SJCRH30 (cell line): ENCODE measurements at regions not wholly inside any gene's neighbourhood (a gene's known extent, or its start where the extent isn't known, plus 50 kb on each side); places are given as distances from the start of the nearest gene placed in this dataset.
A peak's percentile ranks its signal among the peaks of the same experiment; 100 is the strongest.
"Not testable (repeated sequence)": the region's sequence is repeated elsewhere in the genome, so short reads cannot be mapped to it uniquely, and the experiment has no call there.

ENCODE experiments used
- DNase-seq, 2 experiments: peaks; one replicate each; pipeline ENCODE4 v3.0.0-alpha.2; 2015 to 2020
- H3K27ac ChIP-seq: fragments of 250-450 bp; sonication (Bioruptor Pico); 2 replicates; pipeline ENCODE4 v1.5.1; 2020; ENCODE audit warnings: mild to moderate bottlenecking, moderate library complexity
- H3K27me3 ChIP-seq: fragments of 250-450 bp; sonication (Bioruptor Pico); 2 replicates; pipeline ENCODE4 v1.5.1; 2020; ENCODE audit warnings: mild to moderate bottlenecking, moderate library complexity
- H3K36me3 ChIP-seq: fragments of 250-450 bp; sonication (Bioruptor Pico); 2 replicates; pipeline ENCODE4 v1.5.1; 2020; ENCODE audit warnings: mild to moderate bottlenecking, moderate library complexity
- H3K4me1 ChIP-seq: fragments of 250-450 bp; sonication (Bioruptor Pico); 2 replicates; pipeline ENCODE4 v1.5.1; 2020; ENCODE audit warnings: mild to moderate bottlenecking, moderate library complexity
- H3K4me3 ChIP-seq: fragments of 250-450 bp; sonication (Bioruptor Pico); 2 replicates; pipeline ENCODE4 v1.5.1; 2020; ENCODE audit warnings: mild to moderate bottlenecking, moderate library complexity
- H3K9me3 ChIP-seq: fragments of 250-450 bp; sonication (Bioruptor Pico); replicated peaks from 2 replicates; pipeline ENCODE4 v1.5.1; 2020; ENCODE audit warnings: mild to moderate bottlenecking, moderate library complexity

GRCh38 chr4:71900366-71900765 lies 116.5 kb upstream of the GC start:
- H3K4me1 ChIP-seq, DNase-seq, H3K27ac ChIP-seq, H3K4me3 ChIP-seq, H3K9me3 ChIP-seq, H3K27me3 ChIP-seq, H3K36me3 ChIP-seq: not testable (repeated sequence)

GRCh38 chr4:71905594-71905993 lies 121.7 kb upstream of the GC start:
- not testable (repeated sequence) for H3K27ac ChIP-seq, H3K4me1 ChIP-seq, H3K27me3 ChIP-seq, H3K4me3 ChIP-seq, DNase-seq, H3K36me3 ChIP-seq, H3K9me3 ChIP-seq

GRCh38 chr4:71906096-71906495 lies 122.2 kb upstream of the GC start:
- no peak for DNase-seq
- no peaks in the 10 kb centered on the region for H3K9me3 ChIP-seq
- H3K27ac ChIP-seq, result no peak overlapping the region
- H3K27me3 ChIP-seq, result no peaks in the 10 kb centered on the region
- H3K36me3 ChIP-seq, result no peaks in the 10 kb centered on the region
- H3K4me1 ChIP-seq, result no peaks in the 10 kb centered on the region
- no peak overlapping the region for H3K4me3 ChIP-seq

- H3K27ac ChIP-seq, result no peak overlapping the region
- no peaks in the 10 kb centered on the region for H3K9me3 ChIP-seq
- H3K36me3 ChIP-seq, result no peaks in the 10 kb centered on the region
- H3K27me3 ChIP-seq, result no peaks in the 10 kb centered on the region
- H3K4me3 ChIP-seq, result no peak overlapping the region
- no peaks in the 10 kb centered on the region for H3K4me1 ChIP-seq
- no peak for DNase-seq
These were observed 123.2 kb upstream of the GC start for GRCh38 chr4:71907071-71907470.

- Histone ChIP-seq H3K36me3 (no peaks in the 10 kb centered on the region), H3K27ac (no peak overlapping the region), H3K27me3 (no peaks in the 10 kb centered on the region), H3K4me1 (no peaks in the 10 kb centered on the region), H3K9me3 (no peaks in the 10 kb centered on the region), H3K4me3 (no peak overlapping the region)
- DNase-seq, result no peak
These were observed 123.9 kb upstream of the GC start for GRCh38 chr4:71907782-71908181.

GRCh38 chr4:71913275-71913674 lies 118.5 kb upstream of the NPFFR2 start:
- Histone ChIP-seq H3K36me3 (no peaks in the 10 kb centered on the region), H3K4me3 (no peak overlapping the region), H3K9me3 (no peaks in the 10 kb centered on the region), H3K4me1 (no peaks in the 10 kb centered on the region), H3K27ac (no peak overlapping the region), H3K27me3 (no peaks in the 10 kb centered on the region)
- DNase-seq, result no peak

GRCh38 chr4:71923070-71923469 lies 108.7 kb upstream of the NPFFR2 start:
- H3K27me3 ChIP-seq, result no peaks in the 10 kb centered on the region; the same call in 1 of the 2 replicates
- H3K9me3 ChIP-seq, result no peaks in the 10 kb centered on the region
- no peak for DNase-seq
- no peak overlapping the region for H3K27ac ChIP-seq
- H3K4me3 ChIP-seq, result no peak overlapping the region
- H3K36me3 ChIP-seq, result no peaks in the 10 kb centered on the region
- H3K4me1 ChIP-seq, result no peaks in the 10 kb centered on the region

GRCh38 chr4:71930459-71930858 lies 101.3 kb upstream of the NPFFR2 start:
- Histone ChIP-seq H3K4me3 (no peak overlapping the region), H3K27me3 (no peaks in the 10 kb centered on the region), H3K27ac (no peak overlapping the region), H3K4me1 (no peaks in the 10 kb centered on the region), H3K36me3 (no peaks in the 10 kb centered on the region), H3K9me3 (no peaks in the 10 kb centered on the region)
- no peak for DNase-seq

- no peaks in the 10 kb centered on the region for H3K9me3 ChIP-seq
- no peak overlapping the region for H3K27ac ChIP-seq
- no peaks in the 10 kb centered on the region for H3K4me1 ChIP-seq
- no peaks in the 10 kb centered on the region for H3K27me3 ChIP-seq
- no peak overlapping the region for H3K4me3 ChIP-seq
- no peaks in the 10 kb centered on the region for H3K36me3 ChIP-seq
- no peak for DNase-seq
These were observed 98.9 kb upstream of the NPFFR2 start for GRCh38 chr4:71932941-71933340.

GRCh38 chr4:71938776-71939175 lies 93.0 kb upstream of the NPFFR2 start:
- Histone ChIP-seq H3K27ac (no peak overlapping the region), H3K4me3 (no peak overlapping the region), H3K9me3 (no peaks in the 10 kb centered on the region), H3K4me1 (no peaks in the 10 kb centered on the region), H3K27me3 (0 out of 2 replicates have a peak, but pooled peaks cover under 1% of the 10 kb centered on the region), H3K36me3 (no peaks in the 10 kb centered on the region)
- DNase-seq, result no peak

- H3K4me3 ChIP-seq, result no peak overlapping the region
- no peak overlapping the region for H3K27ac ChIP-seq
- peak; percentile 14 to 47 for DNase-seq
These were observed 90.8 kb upstream of the NPFFR2 start for GRCh38 chr4:71941001-71941400.

GRCh38 chr4:71944956-71945355 lies 86.8 kb upstream of the NPFFR2 start:
- Histone ChIP-seq H3K36me3 (no peaks in the 10 kb centered on the region), H3K27ac (no peak overlapping the region), H3K9me3 (no peaks in the 10 kb centered on the region; the same call in 1 of the 2 replicates), H3K27me3 (0 out of 2 replicates have a peak, but pooled peaks cover 2% of the 10 kb centered on the region), H3K4me1 (peaks cover 4% of the 10 kb centered on the region; the same call in 1 of the 2 replicates), H3K4me3 (no peak overlapping the region)
- no peak for DNase-seq

More at GRCh38 chr4:71941001-71941400, 90.8 kb upstream of the NPFFR2 start:
- H3K27me3 ChIP-seq, result 0 out of 2 replicates have a peak, but pooled peaks cover 2% of the 10 kb centered on the region
- H3K9me3 ChIP-seq, result no peaks in the 10 kb centered on the region; the same call in 1 of the 2 replicates
- H3K36me3 ChIP-seq, result no peaks in the 10 kb centered on the region
- peaks cover 4% of the 10 kb centered on the region; the same call in 1 of the 2 replicates for H3K4me1 ChIP-seq

GRCh38 chr4:71945791-71946190 lies 86.0 kb upstream of the NPFFR2 start:
- H3K27me3 ChIP-seq, result 0 out of 2 replicates have a peak, but pooled peaks cover 2% of the 10 kb centered on the region
- H3K36me3 ChIP-seq, result no peaks in the 10 kb centered on the region
- H3K4me3 ChIP-seq, result no peak overlapping the region
- H3K4me1 ChIP-seq, result peaks cover 4% of the 10 kb centered on the region; the same call in 1 of the 2 replicates
- DNase-seq, result no peak
- no peak overlapping the region for H3K27ac ChIP-seq
- H3K9me3 ChIP-seq, result no peaks in the 10 kb centered on the region; the same call in 1 of the 2 replicates

- no peaks in the 10 kb centered on the region for H3K9me3 ChIP-seq
- no peaks in the 10 kb centered on the region for H3K36me3 ChIP-seq
- no peak overlapping the region for H3K4me3 ChIP-seq
- H3K4me1 ChIP-seq, result no peaks in the 10 kb centered on the region
- no peaks in the 10 kb centered on the region for H3K27me3 ChIP-seq
- H3K27ac ChIP-seq, result no peak overlapping the region
- no peak for DNase-seq
These were observed 72.8 kb upstream of the NPFFR2 start for GRCh38 chr4:71958978-71959377.

- no peak overlapping the region for H3K27ac ChIP-seq
- H3K4me3 ChIP-seq, result no peak overlapping the region
- H3K9me3 ChIP-seq, result no peaks in the 10 kb centered on the region
- H3K36me3 ChIP-seq, result no peaks in the 10 kb centered on the region
- H3K4me1 ChIP-seq, result no peaks in the 10 kb centered on the region
- H3K27me3 ChIP-seq, result no peaks in the 10 kb centered on the region
- no peak for DNase-seq
These were observed 69.1 kb upstream of the NPFFR2 start for GRCh38 chr4:71962622-71963264.

- Histone ChIP-seq H3K27me3 (no peaks in the 10 kb centered on the region), H3K36me3 (no peaks in the 10 kb centered on the region), H3K27ac (no peak overlapping the region), H3K9me3 (no peaks in the 10 kb centered on the region), H3K4me3 (no peak overlapping the region), H3K4me1 (no peaks in the 10 kb centered on the region)
- DNase-seq, result peak in 1 of 2 experiments; percentile 26
These were observed 57.1 kb upstream of the NPFFR2 start for GRCh38 chr4:71974681-71975080.
